Endometrium (tissue), 2 donors: ENCODE measurements at regions not wholly inside any gene's neighbourhood (a gene's known extent, or its start where the extent isn't known, plus 50 kb on each side); places are given as distances from the start of the nearest gene placed in this dataset.
"Not testable (repeated sequence)": the region's sequence is repeated elsewhere in the genome, so short reads cannot be mapped to it uniquely, and the experiment has no call there.

Source experiments
- FAIRE-seq: peaks from 2 replicates; lab custom pipeline; 2012; peaks lifted over from hg19 to GRCh38; lab: Jason Lieb, UNC
- donor health status: control.
- donor health status: control.

GRCh38 chr1:4066860-4067599, 167.0 kb upstream of the C1orf174 start:
- no peak for FAIRE-seq

- no peak for FAIRE-seq
Observed at GRCh38 chr1:4068076-4068475, 168.0 kb upstream of the C1orf174 start.

GRCh38 chr1:4071653-4072052, 171.6 kb upstream of the C1orf174 start:
- no peak for FAIRE-seq

- FAIRE-seq = no peak
Observed at GRCh38 chr1:4072481-4073153, 172.5 kb upstream of the C1orf174 start.

GRCh38 chr1:4075436-4076225, 175.6 kb upstream of the C1orf174 start:
- no peak for FAIRE-seq

GRCh38 chr1:4076346-4076745, 176.3 kb upstream of the C1orf174 start:
- no peak for FAIRE-seq

GRCh38 chr1:4078091-4078962, 178.3 kb upstream of the C1orf174 start:
- not testable (repeated sequence) for FAIRE-seq

GRCh38 chr1:4079815-4080214, 179.7 kb upstream of the C1orf174 start:
- no peak for FAIRE-seq

- FAIRE-seq = no peak
Observed at GRCh38 chr1:4081806-4082711, 182.0 kb upstream of the C1orf174 start.

GRCh38 chr1:4083231-4084047, 183.4 kb upstream of the C1orf174 start:
- no peak for FAIRE-seq

GRCh38 chr1:4084048-4084431, 184.0 kb upstream of the C1orf174 start:
- no peak for FAIRE-seq

- FAIRE-seq = no peak
Observed at GRCh38 chr1:4084446-4084845, 184.4 kb upstream of the C1orf174 start.

GRCh38 chr1:4084896-4085295, 184.8 kb upstream of the C1orf174 start:
- FAIRE-seq = no peak

- no peak for FAIRE-seq
Observed at GRCh38 chr1:4085546-4085945, 185.5 kb upstream of the C1orf174 start.

GRCh38 chr1:4086085-4086850, 186.2 kb upstream of the C1orf174 start:
- FAIRE-seq = no peak

GRCh38 chr1:4086921-4087320, 186.8 kb upstream of the C1orf174 start:
- no peak for FAIRE-seq

GRCh38 chr1:4087530-4088420, 187.7 kb upstream of the C1orf174 start:
- no peak for FAIRE-seq

- FAIRE-seq = no peak
Observed at GRCh38 chr1:4088676-4089075, 188.6 kb upstream of the C1orf174 start.
